Panc1 (cell line): ENCODE measurements at regions not wholly inside any gene's neighbourhood (a gene's known extent, or its start where the extent isn't known, plus 50 kb on each side); places are given as distances from the start of the nearest gene placed in this dataset.

Experiments
- ATAC-seq: fragments of 200-7000 bp; cut with Tn5 transposase; 2 replicates; pipeline ENCODE4 v1.9.1; 2020; ENCODE audit warnings: mild to moderate bottlenecking, moderate library complexity
- BruUV-seq: library from RNA; stranded (reverse); fragments of 400-500 nt; replicated peaks from 2 replicates; lab custom pipeline; 2021; lab: Mats Ljungman, UMichigan
- CTCF ChIA-PET: fragments of 300-600 bp; sonication (Branson Sonifier 250); formaldehyde crosslinking; loops from one replicate; lab custom pipeline; 2022; ENCODE audit warnings: antibody characterized with exemption; lab: Charles Lee
- POLR2A ChIA-PET: fragments of 300-600 bp; sonication (Branson Sonifier 250); formaldehyde crosslinking; loops from one replicate; lab custom pipeline; 2022; ENCODE audit warnings: antibody characterized with exemption; lab: Charles Lee
- DNase-seq: peaks from one replicate; pipeline ENCODE4 v3.0.0-alpha.2; 2010; ENCODE audit warnings: low read depth, low spot score
- H3K27ac ChIP-seq: 2 replicates; pipeline ENCODE4 v1.5.1; 2011; ENCODE audit warnings: mild to moderate bottlenecking, low read length, inconsistent platforms
- H3K27me3 ChIP-seq: fragments of 200-500 bp; sonication (Bioruptor generic); 2 replicates; pipeline ENCODE4 v1.6.0; 2014; ENCODE audit warnings: low read length, inconsistent platforms; ENCODE audit not compliant: control insufficient read depth, insufficient read depth
- H3K36me3 ChIP-seq: fragments of 200-500 bp; sonication (Bioruptor generic); 2 replicates; pipeline ENCODE4 v1.5.1; 2014; ENCODE audit warnings: inconsistent platforms, mild to moderate bottlenecking, low read length, moderate library complexity; ENCODE audit not compliant: control insufficient read depth, insufficient read depth
- H3K4me1 ChIP-seq: 2 replicates; pipeline ENCODE4 v1.5.1; 2011; ENCODE audit warnings: inconsistent platforms, mild to moderate bottlenecking, low read length, moderate library complexity; ENCODE audit not compliant: control insufficient read depth, insufficient read depth
- H3K4me3 ChIP-seq, 2 experiments: 2 replicates each; pipeline ENCODE4 v1.5.1; 2011 to 2012; ENCODE audit warnings: low read depth in 2 of 2, low read length in 2 of 2, mild to moderate bottlenecking in 2 of 2, inconsistent platforms in 1 of 2, moderate library complexity in 1 of 2
- H3K9me3 ChIP-seq: fragments of 200-500 bp; sonication (Bioruptor generic); 2 replicates; pipeline ENCODE4 v1.5.1; 2014; ENCODE audit warnings: low read depth, mild to moderate bottlenecking, inconsistent platforms, low read length, moderate library complexity; ENCODE audit not compliant: control insufficient read depth, insufficient read depth
- CTCF ChIP-seq: fragments of 450-650 bp; IDR thresholded peaks from 2 replicates; pipeline ENCODE4 v1.5.1; 2017; ENCODE audit warnings: mild to moderate bottlenecking
- POLR2AphosphoS5 ChIP-seq: IDR thresholded peaks from 2 replicates; pipeline ENCODE4 v1.6.1; 2012; ENCODE audit warnings: mild to moderate bottlenecking, low read depth, low read length, moderate library complexity
- REST ChIP-seq, 2 experiments: IDR thresholded peaks; 2 replicates each; pipeline ENCODE4 v1.6.1; 2011 to 2012; ENCODE audit warnings: low read depth in 2 of 2, control low read depth in 1 of 2, low read length in 1 of 2, mild to moderate bottlenecking in 1 of 2, moderate library complexity in 1 of 2; ENCODE audit not compliant: insufficient read depth in 1 of 2
- SIN3A ChIP-seq: IDR thresholded peaks from 2 replicates; pipeline ENCODE4 v1.6.1; 2012; ENCODE audit warnings: low read depth, mild to moderate bottlenecking, low read length, moderate library complexity, borderline replicate concordance; ENCODE audit not compliant: insufficient read depth
- TCF7L2 ChIP-seq: IDR thresholded peaks from 2 replicates; pipeline ENCODE4 v1.6.1; 2011; ENCODE audit warnings: mild to moderate bottlenecking, low read depth, low read length, inconsistent platforms
- in situ Hi-C: cut with HindIII; loops from 2 replicates; pipeline ENCODE4 v1.10.0; 2016; ENCODE audit warnings: low sequenced_read_pairs, low pct_unique_long_range_greater_than_20kb
- intact Hi-C: fragments of 100-400 bp; cut with micrococcal nuclease; formaldehyde crosslinking; loops from one replicate; pipeline ENCODE4 v1.10.0; 2022; ENCODE audit not compliant: unreplicated experiment

GRCh38 chr15:95912280-95912625 lies 418.2 kb upstream of the NR2F2 start:
- ChIA-PET POLR2A (no interaction called here), CTCF (no interaction called here)
- Histone ChIP-seq H3K4me1 (no peaks in the 10 kb centered on the region), H3K9me3 (no peaks in the 10 kb centered on the region), H3K27me3 (no peaks in the 10 kb centered on the region), H3K27ac (no peak overlapping the region), H3K36me3 (no peaks in the 10 kb centered on the region), H3K4me3 (no peak overlapping the region)
- TF ChIP-seq SIN3A (no peak), POLR2AphosphoS5 (no peak), TCF7L2 (no peak), CTCF (no peak), REST (IDR thresholded peaks at IDR 0.05; ENCODE audit: insufficient read depth in 1 of 2, low read depth in 2 of 2, low read length in 1 of 2) (no peak)
- ATAC-seq: no peak
- BruUV-seq: no TSS peak
- intact Hi-C loops: no loop called here
- in situ Hi-C loops: no loop called here
- no peak for DNase-seq

GRCh38 chr15:95912728-95913127 lies 417.8 kb upstream of the NR2F2 start:
- Histone ChIP-seq H3K27me3 (no peaks in the 10 kb centered on the region), H3K36me3 (no peaks in the 10 kb centered on the region), H3K9me3 (no peaks in the 10 kb centered on the region), H3K4me1 (no peaks in the 10 kb centered on the region), H3K27ac (no peak overlapping the region), H3K4me3 (no peak overlapping the region)
- ChIA-PET POLR2A (no interaction called here), CTCF (no interaction called here)
- no TSS peak for BruUV-seq
- no peak for TF ChIP-seq REST (IDR thresholded peaks at IDR 0.05; ENCODE audit: insufficient read depth in 1 of 2, low read depth in 2 of 2, low read length in 1 of 2)
- DNase-seq: no peak
- ATAC-seq: no peak
- in situ Hi-C loops (no loop called here), intact Hi-C loops (no loop called here)
